HG03575 (cell line): ENCODE measurements at regions not wholly inside any gene's neighbourhood (a gene's known extent, or its start where the extent isn't known, plus 50 kb on each side); places are given as distances from the start of the nearest gene placed in this dataset.

Experiments used
- ATAC-seq: cut with Tn5 transposase; IDR thresholded peaks from one replicate; pipeline ENCODE4 v1.9.1; 2021; ENCODE audit not compliant: unreplicated experiment, insufficient number of reproducible peaks, low FRiP score; ENCODE audit errors: extremely low read depth

DNA sequence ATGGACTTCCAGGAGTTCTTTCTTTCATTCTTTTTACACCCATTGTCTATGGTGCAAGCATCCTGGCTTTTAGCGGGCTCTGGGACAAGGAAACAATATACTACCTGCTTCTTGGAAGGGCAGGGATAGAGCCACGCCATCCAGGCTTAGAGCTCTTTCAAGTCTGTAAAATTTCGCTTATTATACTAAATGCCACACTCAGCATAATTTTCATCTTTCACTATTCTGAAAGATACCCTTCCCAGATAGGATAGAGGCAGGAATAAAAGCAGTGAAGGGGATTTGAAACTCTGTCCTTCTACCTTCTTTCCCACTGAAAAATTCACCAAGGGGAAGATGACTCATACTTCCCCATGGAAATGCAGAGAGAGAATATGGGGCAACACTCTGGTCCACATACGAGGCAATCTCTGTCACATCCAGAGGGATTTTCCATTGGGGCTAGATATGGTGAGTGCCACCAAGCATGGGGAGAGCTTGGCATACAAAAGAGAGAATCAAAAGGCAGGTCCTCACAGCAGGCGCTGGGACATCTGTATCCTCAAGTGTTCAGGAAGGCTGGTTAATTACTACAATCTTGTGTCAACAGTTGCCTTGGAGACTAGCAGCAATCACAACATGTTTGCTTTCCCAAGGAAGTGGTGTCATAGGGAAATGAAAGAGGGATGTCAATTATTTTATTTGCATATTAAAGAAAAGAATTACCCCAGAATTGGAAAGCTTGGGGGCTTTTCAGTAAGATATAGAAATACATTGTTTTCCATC lies 127.6 kb downstream of the TDRD15 start:
- no peak for ATAC-seq

DNA sequence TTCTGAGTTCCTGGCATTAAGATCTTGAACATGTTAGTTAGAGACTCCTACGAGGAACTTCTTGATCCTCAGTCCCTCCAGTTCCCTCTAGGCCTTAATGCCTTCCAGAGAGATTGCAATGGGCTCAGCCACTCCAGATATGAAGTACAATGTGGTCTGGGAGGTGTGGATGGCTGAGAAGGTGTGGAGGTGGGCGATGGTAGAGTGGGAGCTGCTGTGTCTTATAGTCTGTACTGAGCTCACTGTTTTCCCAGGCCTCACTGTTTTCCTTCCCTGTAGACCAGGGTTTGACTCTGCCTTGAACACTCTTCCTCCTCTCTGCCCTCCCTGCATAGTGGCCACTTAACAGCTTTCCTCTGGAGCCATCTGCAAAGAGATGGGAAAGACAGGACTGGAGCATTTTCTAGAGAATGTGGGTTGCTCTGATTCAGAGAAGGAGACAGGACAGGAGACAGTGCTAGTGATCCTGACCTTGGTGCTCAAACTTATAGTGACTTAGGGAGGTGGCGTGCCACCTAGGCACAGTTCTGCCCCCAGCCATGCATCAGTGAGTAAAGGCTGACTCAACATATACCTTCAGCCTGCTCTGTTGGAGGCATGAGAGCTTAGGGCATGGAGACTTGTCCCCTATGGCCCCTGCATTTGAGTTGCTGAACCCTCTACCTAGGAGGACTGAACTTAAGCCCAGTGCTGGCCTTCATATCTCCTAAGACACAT lies 129.7 kb downstream of the TDRD15 start:
- no peak for ATAC-seq

DNA sequence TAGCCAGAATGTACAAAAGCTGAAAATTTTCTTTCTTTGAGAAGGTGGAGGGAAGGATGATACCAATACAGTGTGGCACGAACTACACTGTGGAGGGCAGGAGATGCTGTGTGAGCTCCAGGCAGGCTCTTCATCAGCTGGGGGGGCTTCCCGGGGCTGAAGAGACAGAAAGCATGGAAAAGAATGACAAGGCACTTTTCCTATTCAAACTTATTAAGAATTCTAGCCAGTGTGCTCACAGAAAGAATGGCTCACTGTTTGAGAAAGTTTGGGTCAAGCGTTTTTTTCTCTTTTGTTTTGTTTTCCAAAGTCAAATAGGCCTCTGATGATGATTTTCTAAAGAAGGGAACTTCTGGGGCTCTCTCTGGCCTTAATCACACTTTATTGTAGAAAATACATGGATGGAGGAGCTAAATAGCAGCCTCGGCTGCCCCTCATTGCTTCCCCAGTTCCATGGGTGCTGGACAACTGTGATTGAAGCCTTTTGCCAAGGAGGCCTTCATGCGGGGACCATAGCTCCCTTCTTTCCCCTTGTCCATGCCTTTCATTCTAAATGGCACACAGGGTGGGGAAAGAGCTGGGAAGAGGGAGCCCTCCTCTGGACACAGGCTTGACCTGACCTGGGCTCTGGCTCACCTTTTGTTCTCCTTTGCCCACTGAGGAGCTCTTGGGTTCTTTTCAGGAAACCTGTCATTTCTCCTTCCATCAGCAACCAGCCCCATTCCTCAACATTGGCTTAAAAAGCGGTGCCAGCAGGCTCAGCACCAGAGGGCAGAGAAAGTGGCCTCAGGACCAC lies 130.6 kb downstream of the TDRD15 start:
- ATAC-seq: no peak

DNA sequence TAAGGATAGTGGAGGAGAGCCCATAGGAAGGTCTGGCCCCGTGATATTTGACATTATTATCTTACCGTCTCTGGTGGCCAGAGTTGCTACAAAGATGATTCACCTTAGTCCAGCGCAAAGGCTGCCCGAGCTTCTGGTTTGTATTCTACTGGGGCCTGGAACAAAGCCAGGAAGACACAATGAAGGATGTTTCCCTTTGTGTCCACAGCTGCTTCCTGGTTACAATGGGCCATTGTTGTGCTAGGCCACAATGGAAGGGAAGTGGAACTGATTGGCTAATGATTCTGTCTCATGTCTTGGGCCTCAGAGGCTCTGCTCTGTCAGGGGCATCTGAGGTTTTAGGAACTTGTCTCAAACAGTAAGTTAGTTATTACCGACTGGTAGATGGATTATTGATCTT lies 132.2 kb downstream of the TDRD15 start:
- peak; percentile 85 for ATAC-seq

DNA sequence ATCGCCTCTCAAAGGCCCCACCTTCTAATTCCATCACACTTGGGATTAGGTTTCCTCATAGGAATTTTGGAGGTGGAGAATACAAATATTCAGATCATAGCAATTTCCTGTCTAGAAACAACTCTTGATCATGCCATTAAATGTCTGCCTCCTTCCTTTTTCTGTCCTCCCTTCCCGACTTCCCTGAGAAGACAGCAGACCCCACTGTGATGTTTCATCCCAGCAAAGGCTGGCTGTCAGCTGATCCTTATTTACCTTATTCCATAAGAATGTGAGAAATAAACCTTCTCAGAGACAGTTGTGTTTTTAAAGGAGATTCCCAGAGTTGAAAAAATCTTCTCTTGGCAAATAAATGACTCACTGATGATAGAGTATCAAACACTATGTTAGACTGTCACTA lies 133.9 kb downstream of the TDRD15 start:
- no peak for ATAC-seq

DNA sequence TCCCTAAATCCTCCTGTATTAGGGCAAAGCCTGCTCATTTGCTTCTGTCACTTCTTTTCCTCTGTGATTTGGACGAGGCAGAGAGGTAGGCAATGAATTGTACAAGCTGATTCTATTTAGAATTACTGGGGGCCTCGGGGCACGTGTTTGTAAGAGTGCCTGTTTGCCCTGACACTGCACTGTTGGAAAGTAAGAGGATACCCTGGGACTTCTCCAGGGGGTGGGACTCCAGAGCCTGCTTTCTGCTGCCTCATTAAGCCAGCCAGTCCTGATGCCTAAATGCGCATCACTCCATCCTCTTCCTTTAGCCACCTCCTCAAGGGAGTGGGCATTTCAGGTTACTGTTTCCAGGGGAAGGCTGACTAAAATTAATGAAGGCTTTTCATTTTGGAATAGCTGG lies 134.3 kb downstream of the TDRD15 start:
- no peak for ATAC-seq

DNA sequence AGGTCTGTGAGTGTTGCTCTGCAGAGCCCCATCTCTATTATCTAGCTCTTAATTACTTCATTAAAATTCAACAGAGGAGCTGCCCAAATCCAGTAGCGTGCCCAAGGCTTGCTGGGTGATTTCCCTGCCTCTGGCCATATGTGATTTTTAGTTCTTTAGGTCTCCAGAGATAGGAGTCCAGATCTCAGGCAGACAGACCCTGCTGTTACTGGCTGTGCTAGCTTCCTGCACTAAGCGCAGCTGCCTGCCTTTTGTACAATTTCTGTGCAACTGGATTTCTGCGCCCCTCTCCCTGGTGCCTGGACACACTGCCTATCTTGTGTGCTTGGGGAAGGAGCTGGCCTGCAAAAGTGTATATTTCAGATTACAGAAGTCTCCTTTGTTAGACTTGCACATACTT lies 136.5 kb downstream of the TDRD15 start:
- no peak for ATAC-seq

DNA sequence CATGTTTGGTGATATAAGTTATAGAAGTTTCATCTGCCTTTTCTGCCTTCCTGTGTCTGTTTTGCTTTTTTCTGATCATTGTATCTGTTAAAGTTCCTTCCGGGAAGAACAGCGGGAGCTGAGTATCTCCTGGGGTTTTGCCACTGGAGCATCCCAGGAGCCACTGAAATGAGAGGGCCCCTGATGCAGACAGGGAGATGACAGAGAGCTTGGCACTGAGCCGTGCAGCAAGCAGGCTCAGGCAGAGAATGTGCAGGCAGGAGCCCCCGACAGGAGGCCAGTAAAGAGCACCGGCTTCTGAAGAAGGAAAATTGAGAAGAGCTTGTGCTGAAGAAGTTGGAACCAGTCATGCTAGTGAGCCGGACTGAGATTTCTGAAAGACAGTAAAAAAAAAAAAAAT lies 137.8 kb downstream of the TDRD15 start:
- no peak for ATAC-seq

DNA sequence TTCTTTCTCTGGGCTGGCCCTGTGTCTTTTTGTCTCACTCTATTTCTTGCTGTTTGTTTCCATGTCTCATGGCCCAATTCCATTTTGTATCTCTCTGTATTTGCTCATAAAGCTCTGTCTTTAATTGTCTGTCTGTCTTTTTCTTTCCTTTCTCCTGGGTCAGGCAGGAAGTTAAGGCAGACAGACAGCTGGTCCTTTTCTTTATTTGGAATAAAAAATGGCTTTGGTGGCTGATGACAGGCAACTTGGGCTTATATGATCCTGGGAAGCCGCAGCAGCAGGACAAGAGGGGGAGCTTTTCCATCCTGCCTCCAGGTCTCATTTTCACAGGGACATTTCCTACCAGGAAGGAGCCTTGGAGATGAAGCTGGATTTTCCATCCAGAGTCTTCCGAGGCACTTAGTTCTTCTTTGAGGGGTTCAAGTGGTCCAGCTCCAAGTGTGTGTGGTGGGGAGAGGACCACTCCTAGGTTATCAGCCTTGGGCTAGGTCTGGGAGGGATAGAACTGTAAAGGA lies 138.7 kb downstream of the TDRD15 start:
- no peak for ATAC-seq

DNA sequence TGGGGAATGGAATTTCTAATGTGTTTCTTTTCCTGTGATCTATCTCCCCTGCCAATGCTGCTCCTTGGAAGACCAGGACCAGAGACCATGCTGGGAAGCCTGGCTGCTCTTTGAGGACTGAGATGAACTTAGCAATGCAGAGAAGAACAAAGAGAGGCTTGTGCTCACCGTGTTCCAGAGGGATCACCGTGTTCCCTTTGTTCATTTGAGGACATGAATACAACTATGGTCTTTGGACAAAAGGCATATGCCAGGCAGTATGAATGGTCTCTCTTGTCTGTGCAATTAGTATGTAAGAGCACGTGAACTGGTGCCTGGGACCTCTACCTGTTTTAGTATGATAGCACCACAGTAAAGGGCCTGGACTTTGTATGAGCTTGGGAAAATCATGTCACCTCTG lies 139.9 kb downstream of the TDRD15 start:
- no peak for ATAC-seq

DNA sequence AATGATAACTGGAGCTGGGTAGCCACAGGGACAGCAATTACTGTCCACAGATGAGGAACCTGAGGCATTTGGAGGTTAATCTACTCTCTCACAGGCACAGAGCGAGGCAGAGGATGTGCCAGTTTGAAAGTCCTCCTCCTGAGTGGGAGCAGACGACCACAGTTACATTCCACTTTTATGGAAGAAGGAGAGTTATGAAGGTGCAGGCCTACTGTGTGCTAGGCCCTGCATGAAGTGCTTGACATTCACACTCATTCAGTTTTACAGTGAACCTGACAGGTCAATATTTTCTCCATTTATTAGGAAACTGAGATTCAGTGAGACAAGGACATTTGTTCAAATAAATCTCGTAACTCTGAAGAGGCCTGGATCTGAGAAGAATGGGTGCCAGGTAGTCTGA lies 142.0 kb downstream of the TDRD15 start:
- ATAC-seq: no peak

DNA sequence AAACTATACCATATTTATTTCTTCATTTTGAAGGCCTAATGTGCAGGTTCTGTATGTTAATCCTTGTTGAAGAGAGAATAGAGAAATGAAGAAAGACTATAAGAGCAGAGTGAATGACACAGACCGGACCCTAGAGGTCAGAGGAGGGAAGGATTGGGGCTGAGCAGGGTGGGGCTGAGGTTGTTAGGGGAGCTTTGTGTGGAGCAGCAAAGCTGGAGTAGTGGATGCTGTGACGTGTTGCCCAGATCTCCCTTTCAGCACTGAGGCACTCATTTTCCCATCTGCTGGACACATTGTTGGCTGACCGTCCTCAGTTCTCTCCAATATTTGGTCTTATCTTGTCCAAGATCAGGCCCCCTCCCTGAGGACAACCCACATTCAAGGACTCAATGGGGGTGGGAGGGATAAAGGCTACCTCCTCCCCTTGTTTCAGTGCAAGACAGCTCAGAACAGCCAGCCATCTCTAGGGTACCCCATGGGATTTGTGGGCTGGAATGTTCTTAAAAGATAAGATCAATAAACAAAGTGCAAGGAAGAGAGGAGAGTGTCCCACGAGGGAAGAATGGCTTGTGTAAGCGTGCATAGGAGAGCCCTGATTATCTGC lies 143.6 kb downstream of the TDRD15 start:
- no peak for ATAC-seq

DNA sequence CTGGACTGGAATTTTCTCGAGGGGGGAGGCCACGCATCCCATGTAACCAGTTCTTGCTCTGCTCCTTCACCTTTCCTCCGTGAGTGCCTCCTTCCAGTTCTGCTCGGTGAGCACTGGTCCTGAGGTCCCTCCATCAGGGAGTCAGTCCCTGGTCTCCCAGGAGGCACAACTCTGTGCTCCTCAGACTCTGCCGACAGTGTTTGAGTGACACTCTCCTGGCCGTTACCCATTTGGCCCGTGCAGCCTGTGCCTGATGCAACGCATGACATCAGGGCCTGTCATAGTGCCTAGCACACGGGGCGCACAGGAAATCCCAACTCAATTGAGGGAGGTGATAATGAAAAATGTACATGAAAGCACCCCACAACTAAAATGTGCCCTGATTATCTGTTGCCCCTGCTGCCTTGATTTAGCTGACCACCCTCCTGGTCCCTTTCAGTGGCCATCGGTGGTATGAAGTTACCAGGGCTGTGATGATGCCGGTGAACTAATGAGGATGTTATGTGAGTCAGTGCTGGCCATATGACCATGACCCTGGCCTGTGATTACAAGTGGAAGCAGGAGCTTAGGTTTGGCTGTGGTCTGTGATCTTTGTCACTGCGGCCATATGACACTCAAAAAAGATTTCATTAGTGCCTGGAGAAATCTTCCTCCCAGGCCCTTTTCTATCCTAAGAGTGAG lies 144.6 kb downstream of the TDRD15 start:
- ATAC-seq: no peak

DNA sequence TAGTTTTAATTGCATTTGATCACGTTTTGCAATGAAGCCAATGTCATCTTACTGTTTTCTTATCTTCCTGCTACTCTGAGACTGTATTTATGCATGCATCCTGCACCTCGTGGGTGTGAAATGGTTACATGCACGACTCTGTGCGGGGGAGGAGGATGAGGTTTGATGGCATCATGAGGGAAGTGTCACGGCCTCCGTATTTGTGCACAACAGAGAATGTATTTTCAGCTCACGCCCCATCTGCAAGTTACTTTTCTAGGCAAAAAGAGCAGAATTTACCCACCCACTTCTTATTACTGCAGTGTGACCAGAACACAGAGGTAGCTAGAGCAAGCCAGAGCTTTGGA lies 145.1 kb downstream of the TDRD15 start:
- ATAC-seq: no peak

DNA sequence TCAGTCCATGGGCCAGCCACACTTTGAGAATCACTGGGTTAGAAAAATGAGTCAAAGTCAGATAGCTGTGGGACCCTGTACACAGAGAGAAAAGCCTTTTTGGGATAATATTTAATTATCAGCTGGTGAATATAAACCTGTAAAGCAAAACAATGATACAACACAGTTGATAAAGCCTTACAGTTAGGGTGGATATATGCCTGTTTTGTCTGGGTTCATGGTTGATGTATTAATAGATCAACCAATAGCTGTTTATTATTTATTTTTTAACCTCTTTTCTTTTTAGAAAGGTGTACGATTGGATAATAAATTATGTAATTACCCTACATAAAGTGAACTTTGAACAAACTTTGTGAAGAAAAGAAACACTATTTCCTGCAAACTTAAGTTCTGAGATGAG lies 145.6 kb downstream of the TDRD15 start:
- no peak for ATAC-seq

DNA sequence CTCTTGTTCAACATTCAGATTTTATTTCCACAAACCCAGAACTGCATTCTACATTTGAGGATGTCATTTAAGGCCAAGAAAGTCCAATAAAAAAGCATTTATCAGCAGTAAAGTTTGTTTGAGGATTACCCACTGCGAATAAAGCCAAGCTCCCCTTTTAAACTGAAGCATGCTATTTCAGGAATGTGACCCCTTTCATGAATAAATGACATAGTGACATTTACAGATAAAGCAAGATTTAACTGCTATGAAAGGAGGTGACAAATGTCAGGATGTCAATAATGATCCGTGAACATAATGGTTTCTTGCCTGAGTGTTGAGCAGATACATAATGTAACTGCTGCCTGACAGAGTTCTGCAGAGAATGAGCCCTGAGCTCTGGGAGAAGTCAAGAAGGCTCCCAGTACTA lies 146.3 kb downstream of the TDRD15 start:
- no peak for ATAC-seq

DNA sequence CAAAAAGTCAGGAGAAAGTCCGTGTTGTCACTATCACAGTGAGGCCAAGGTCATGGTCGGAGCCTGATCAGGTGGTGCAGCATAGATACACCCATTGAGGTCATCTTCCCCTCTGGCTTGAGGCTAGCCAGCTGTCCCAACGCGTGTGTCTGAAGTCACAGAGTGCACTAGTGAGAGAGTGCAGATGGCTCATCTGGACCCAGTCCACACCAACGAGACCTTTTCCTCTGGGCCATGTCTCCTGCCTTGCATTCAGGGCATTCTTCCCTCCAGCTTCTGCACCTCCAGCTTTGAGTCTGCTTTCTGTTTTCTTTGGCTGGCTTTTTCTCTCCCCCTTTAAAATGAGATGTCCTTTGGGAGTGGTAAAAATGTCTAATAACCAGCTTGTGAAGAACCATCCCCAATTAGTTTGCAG lies 146.9 kb downstream of the TDRD15 start:
- ATAC-seq: no peak

DNA sequence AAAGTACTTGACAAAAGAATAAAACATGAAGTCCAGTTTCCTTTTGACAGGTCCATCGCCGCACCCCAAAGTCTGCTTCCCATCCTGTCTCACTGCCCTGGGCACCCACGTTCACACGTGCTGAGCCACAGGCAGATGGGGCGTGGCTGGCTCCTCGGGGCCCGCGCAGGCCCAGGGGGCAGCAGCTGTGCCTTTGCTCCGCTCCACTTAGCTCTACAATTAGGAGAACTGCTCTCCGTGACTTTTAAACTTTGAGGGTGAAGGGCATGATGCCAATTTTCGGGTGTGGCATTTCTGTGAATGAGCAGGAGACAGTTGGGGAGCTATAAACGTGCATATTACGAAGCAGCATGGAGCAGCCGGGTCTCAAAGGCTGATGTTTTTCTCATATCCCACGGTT lies 152.4 kb downstream of the TDRD15 start:
- no peak for ATAC-seq
